Fibroblast of skin of left biceps (primary cell): ENCODE measurements at regions not wholly inside any gene's neighbourhood (a gene's known extent, or its start where the extent isn't known, plus 50 kb on each side); places are given as distances from the start of the nearest gene placed in this dataset.

ENCODE experiments used
- DNase-seq, 2 experiments: peaks; one replicate each; pipeline ENCODE4 v3.0.0-alpha.2; 2013; ENCODE audit warnings: low read depth in 2 of 2

DNA sequence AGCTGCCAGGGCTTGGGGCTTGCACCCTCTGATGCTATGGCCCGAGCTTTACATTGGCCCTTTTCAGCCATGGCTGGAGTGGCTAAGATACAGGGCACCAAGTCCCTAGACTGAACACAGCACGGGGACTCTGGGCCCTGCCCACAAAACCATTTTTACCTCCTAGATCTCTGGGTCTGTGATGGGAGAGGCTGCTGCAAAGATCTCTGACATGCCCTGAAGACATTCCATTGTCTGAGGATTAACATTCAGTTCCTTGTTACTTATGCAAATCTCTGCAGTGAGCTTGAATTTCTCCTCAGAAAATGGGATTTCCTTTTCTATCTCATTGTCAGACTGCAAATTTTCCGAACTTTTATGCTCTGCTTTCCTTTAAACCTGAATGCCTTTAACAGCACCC lies 337.0 kb upstream of the SMC2 start:
- DNase-seq: no peak

DNA sequence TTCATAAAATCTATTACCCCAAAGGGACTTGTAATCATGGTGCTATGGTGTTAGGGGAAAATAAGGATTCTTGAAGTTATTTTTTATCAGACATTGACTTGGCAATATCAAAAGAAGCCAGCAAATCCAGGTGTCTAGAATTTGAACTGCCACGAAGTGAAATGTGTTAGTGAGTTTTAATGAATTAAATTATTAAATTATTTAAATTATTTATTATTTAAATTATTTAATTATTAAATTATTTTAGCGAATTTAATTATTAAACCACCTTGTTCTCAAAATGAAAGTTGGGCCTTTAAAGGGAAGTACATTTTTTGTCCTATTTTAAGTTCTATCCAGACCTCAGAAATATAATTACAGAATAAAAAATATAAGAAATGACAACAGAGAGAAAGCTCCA lies 332.6 kb upstream of the SMC2 start:
- no peak for DNase-seq

DNA sequence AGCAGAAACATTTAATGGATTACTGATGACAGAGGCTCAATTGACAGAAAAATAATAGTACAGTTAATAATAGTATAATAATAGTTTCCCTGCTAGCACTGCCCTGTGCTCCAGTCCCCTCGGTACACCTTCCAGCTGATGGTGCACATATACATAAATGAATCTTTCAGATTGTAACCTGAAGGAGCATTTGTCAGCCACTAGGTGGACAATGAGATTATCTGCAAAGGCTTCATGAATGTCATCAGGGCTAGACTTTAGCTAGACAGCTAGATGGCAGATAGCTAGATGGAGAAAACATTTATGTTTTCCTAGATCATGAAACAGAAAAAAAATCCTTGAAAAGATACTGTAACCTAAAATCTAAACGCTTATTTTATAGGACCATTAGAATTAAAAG lies 304.4 kb upstream of the SMC2 start:
- no peak for DNase-seq

- DNase-seq: peak in 1 of 2 experiments; percentile 49
Observed at GRCh38 chr9:103798620-103799019, 295.5 kb upstream of the SMC2 start.

GRCh38 chr9:103799959-103800358 lies 294.1 kb upstream of the SMC2 start:
- no peak for DNase-seq

GRCh38 chr9:103802068-103802467 lies 292.0 kb upstream of the SMC2 start:
- DNase-seq: peak; percentile 62 to 66

DNA sequence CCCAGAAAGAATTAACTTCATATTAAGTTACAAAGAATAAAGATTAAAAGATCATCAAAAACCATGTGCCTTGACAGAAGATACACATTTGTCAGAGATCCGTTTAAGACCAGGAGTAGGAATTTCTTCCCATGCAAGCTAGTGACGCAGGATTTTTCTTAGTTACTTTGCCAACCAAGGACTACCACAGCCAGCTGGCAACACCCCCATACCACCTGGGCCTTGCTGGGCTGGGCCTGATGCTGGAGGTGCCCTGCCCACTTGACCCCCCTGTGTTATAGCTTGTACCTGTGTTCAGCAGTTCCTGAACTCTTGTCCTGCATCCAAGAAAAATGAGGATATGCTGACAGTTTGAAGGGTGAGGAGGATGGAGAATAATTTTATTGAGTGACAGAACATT lies 290.9 kb upstream of the SMC2 start:
- no peak for DNase-seq

GRCh38 chr9:103804077-103804735 lies 289.9 kb upstream of the SMC2 start:
- DNase-seq: peak; percentile 47 to 61

DNA sequence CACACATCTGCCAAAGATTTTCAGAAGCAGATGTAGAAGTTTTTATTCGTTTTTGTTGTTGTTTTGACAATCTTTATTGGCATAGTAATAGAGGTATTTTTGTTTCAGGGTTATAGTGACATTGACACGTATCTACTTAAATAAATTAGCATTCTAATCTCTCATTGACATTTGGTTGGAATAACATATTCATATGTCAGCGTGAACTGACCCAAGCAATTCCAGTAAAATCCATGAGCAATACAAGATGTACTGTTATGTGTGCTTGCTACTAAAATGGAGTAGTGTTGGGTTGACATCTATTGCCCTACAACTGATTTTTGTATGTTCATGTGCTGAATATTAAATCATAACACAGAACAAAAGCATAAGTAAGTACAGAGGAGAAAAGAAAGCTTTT lies 284.4 kb upstream of the SMC2 start:
- no peak for DNase-seq

- DNase-seq: no peak
Observed at GRCh38 chr9:103811462-103811861, 282.6 kb upstream of the SMC2 start.

DNA sequence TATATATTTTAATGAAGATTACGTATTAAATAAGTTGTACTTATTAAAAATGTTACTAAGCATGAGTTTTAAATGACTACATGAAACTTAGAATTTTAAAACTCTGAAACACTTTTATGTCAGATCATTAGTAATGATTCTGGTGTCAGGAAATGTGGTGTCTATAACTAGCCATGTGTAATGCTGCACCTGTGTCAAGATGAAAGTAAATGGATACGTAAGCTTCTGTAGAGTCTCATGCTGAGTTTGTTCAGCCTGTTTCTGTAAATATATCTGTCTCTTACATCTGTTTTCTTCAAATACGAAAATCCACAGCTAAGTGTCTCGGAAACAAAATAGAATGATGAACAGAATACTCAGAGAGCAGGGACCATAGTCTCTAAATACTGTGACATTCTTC lies 278.0 kb upstream of the SMC2 start:
- no peak for DNase-seq

GRCh38 chr9:103819936-103820335 lies 274.2 kb upstream of the SMC2 start:
- DNase-seq: no peak

DNA sequence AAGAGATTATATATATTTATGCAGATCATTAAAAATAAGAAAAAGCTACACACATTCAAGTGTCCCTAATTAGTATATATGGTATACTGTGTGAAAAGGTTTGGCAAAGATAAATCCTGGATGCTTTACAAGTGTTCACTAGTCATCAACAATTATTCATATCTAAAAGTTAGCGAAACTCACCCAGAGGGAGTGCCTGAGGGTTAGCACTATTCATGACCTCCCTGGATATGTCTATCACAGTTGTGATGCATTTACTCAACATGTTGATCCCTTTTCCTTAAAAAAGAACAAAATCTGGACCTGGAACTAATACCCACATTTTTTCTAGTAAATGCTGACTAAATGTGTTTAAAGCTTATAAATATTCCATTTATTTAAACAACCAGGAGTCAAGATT lies 273.0 kb upstream of the SMC2 start:
- DNase-seq: no peak

GRCh38 chr9:103837940-103838339 lies 256.2 kb upstream of the SMC2 start:
- DNase-seq: no peak

GRCh38 chr9:103839197-103839596 lies 254.9 kb upstream of the SMC2 start:
- DNase-seq: no peak

- DNase-seq: peak; percentile 3
Observed at GRCh38 chr9:103867886-103868285, 226.2 kb upstream of the SMC2 start.

DNA sequence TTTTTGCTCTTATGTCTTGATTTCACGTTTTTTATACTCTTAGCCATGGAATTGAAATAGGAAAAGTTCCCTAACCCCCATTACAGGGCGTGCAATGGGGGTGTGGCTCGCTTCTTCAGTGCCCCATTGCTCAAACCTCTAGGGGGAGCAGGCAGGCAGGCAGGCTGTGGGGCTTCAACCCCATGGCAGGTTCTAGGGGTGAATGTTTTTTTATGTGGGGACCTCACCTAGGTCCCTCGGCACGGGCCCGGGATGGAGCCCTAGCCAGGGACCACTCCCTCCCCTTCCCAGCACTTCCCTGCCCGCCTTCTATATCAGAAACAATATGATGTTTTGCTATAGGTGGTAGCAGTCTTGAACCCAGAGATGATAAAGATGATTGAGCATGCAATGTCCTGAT lies 221.3 kb upstream of the SMC2 start:
- DNase-seq: no peak

DNA sequence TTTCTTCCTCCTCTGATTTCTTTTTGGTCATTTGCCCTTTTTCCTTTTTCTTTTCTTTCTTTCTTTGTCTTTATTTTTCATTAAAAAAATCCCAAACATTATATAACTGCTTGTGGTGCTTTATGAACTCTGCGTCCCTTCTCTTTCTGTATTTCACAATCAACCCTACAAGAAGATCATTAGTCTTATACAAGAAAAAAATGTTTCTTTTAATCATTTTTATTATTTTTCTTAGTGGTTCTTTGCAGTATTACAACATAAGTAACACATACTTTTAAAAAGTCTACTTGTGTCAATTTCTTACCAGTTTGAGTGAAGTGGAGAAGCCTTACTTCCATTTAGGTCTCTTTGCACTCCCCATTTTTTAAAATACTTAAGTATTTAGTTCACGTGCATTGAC lies 212.7 kb upstream of the SMC2 start:
- no peak for DNase-seq

DNA sequence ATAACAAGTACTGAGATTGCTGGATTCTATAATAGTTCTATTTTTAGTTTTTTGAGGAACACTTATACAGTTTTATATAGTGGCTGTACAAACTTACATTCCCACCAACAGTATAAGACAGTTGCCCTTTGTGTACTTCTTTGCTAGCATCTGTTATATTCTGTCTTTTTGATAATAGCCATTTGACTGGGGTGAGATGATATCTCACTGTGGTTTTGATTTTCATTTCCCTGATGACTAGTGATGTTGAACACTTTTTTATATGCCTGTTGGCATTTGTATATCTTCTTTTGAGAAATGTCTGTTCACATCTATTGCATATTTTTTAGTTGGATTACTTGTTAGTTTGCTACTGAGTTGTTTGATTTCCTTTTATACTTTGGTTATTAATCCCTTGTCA lies 204.1 kb upstream of the SMC2 start:
- no peak for DNase-seq

DNA sequence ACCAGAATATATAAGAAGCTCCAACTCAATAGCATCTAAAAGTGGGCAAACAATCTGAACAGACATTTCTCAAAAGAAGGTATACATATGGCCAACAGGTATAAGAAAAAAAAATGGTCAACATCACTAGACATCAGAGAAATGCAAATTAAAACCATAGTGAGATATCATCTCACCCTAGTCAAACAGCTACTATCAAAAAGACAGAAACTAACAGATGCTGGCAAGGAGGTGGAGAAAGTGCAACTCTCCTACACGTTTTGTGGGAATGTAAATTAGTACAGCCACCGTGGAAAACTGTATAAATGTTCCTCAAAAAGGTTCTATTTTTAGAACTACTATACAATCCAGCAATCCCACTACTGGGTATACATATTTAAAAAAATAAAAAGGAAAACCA lies 199.9 kb upstream of the SMC2 start:
- DNase-seq: no peak

DNA sequence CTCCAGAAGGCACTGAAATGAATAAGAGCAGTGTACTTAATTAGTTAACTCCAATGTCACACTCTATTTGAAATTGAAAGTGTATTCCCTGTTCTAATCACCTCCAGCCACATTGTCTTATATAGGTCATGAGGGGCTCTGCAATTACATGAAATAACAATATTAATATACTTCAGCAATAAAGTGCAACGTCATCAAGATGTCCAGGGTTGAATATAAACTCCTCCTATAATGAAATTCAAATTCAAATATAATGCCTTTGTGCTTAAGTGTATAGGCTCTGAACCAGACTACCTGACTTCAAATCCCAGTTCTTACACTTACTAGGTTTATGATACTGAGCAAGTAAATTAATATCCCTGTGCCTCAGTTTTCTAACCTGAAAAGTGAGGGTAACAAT lies 195.6 kb upstream of the SMC2 start:
- DNase-seq: no peak

GRCh38 chr9:103899866-103900265 lies 194.2 kb upstream of the SMC2 start:
- no peak for DNase-seq

GRCh38 chr9:103900466-103900865 lies 193.6 kb upstream of the SMC2 start:
- DNase-seq: no peak

GRCh38 chr9:103902263-103902662 lies 191.8 kb upstream of the SMC2 start:
- no peak for DNase-seq
